GM12875 (cell line): ENCODE measurements at regions not wholly inside any gene's neighbourhood (a gene's known extent, or its start where the extent isn't known, plus 50 kb on each side); places are given as distances from the start of the nearest gene placed in this dataset.

Source experiments
- H3K4me3 ChIP-seq: one replicate; pipeline ENCODE4 v1.5.1; 2011; ENCODE audit warnings: low read depth, low read length, control low read depth
- CTCF ChIP-seq: IDR thresholded peaks from 2 replicates; pipeline ENCODE4 v1.5.1; 2011; ENCODE audit warnings: low read depth, mild to moderate bottlenecking, control low read depth, inconsistent platforms, low read length, moderate library complexity, borderline replicate concordance; ENCODE audit not compliant: insufficient read depth

- no peak for TF ChIP-seq CTCF
- H3K4me3 ChIP-seq: no peak overlapping the region
Measured at GRCh38 chr14:53596853-53597525, 359.6 kb downstream of the BMP4 start.

- no peak for TF ChIP-seq CTCF
- H3K4me3 ChIP-seq: no peak overlapping the region
Measured at GRCh38 chr14:53591816-53592215, 364.8 kb downstream of the BMP4 start.

- H3K4me3 ChIP-seq: no peak overlapping the region
- TF ChIP-seq CTCF: no peak
Measured at GRCh38 chr14:53581504-53581903, 375.1 kb downstream of the BMP4 start.

DNA sequence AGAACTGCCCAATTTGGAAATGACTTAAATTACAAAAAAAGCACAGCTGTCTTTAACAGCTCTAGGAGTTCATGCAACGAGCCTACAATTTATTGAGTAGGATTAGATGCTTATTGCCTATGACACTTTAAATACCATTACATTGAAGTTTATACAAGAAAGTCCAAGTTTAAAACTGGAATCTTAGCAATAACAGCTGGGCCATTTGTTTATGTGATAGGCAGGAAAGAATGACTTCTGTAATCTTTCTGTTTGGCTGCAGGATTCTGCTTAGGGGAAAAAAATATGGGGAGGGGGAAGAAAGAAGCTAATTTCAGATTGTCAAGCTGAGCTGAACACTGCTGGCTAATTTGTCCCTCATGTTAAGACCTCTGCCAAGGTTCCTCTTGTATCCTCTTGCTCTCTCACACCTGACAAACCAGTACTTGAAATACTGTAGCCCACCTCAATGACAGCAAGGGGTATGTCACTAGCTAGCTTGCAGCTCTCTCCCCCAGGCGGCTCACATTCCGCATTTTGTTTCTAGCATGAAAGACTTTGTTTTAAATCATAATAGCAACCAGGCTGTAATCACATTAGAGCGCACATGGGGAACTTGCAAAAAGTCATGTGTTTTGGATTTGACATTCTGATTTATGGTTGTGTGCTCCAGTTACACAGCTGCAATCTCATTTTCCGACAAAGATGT, 384.8 kb downstream of the BMP4 start:
- no peak for TF ChIP-seq CTCF
- H3K4me3 ChIP-seq: no peak overlapping the region

GRCh38 chr14:53570411-53571387, 385.9 kb downstream of the BMP4 start:
- no peak overlapping the region for H3K4me3 ChIP-seq
- TF ChIP-seq CTCF: no peak

DNA sequence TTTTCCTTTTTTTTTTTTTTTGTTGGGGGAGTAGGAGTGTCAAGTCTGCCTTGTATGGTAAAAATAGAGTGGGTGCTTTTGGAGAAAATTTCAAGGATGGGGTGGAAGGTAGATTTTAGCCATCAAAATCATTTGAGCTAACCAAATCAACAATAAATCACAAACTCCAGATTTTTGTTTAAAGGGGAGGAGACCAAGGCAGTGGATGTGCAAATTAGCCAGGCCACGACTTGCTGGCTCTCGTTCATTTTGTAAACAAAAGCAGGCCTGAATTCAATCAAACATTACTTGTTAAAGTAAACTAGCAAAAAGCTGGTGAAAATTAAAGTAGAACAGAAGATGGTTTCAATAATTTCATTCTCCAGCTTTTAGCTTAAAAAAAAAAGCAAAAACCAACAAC, 387.2 kb downstream of the BMP4 start:
- H3K4me3 ChIP-seq: no peak overlapping the region
- no peak for TF ChIP-seq CTCF
